ENCODE measurements at regions not wholly inside any gene's neighbourhood (a gene's known extent, or its start where the extent isn't known, plus 50 kb on each side); places are given as distances from the start of the nearest gene placed in this dataset.

- Histone ChIP-seq H3K4me2 (ENCODE audit: insufficient read depth in 1 of 2, low read depth in 2 of 2, low read length in 2 of 2) (no peak overlapping the region), H3K4me3 (ENCODE audit: extremely low read depth in 1 of 4, insufficient read depth in 2 of 4, low read depth in 3 of 4, low read length in 4 of 4) (no peak overlapping the region), H2BK5ac (ENCODE audit: low read depth, low read length) (no peak overlapping the region), H3K27me3 (replicated peaks in 1 of 4; ENCODE audit: control insufficient read depth in 3 of 4, extremely low read depth in 1 of 4, insufficient read depth in 3 of 4, low read length in 3 of 4) (no peaks in the 10 kb centered on the region), H4K5ac (ENCODE audit: insufficient read length, low read depth, low read length) (no peak overlapping the region), H3K9me3 (ENCODE audit: insufficient read depth in 2 of 2, low read depth in 1 of 2, low read length in 1 of 2) (peaks cover 0 to 3% of the 10 kb centered on the region in 2 experiments; a peak in 1 of 4 replicates), H4K8ac (ENCODE audit: extremely low read depth, insufficient read depth, low read length) (no peak overlapping the region), H3K27ac (ENCODE audit: low read depth, low read length) (no peak overlapping the region), H2AK5ac (ENCODE audit: low read depth, low read length) (no peak overlapping the region), H3K79me2 (ENCODE audit: control insufficient read depth in 1 of 2, insufficient read depth in 2 of 2, low read length in 2 of 2) (no peaks in the 10 kb centered on the region), H2AFZ (ENCODE audit: low read length) (no peak overlapping the region), H2BK15ac (ENCODE audit: low read length) (no peak overlapping the region), H3K23ac (ENCODE audit: insufficient read length) (no peak overlapping the region), H3K18ac (ENCODE audit: extremely low read depth, low read length) (no peak overlapping the region), H3K4me1 (replicated peaks in 1 of 4; ENCODE audit: control insufficient read depth in 3 of 4, insufficient read depth in 4 of 4, low read length in 3 of 4) (no peaks in the 10 kb centered on the region), H2BK20ac (ENCODE audit: low read length) (no peak overlapping the region), H3K36me3 (ENCODE audit: control insufficient read depth in 2 of 4, insufficient read depth in 4 of 4, low read length in 3 of 4) (no peaks in the 10 kb centered on the region), H3K23me2 (ENCODE audit: low read depth, low read length) (no peaks in the 10 kb centered on the region; the same call in 1 of the 2 replicates), H3K56ac (replicated peaks; ENCODE audit: insufficient read length, low read depth, low read length) (no peak overlapping the region), H3K79me1 (ENCODE audit: low read depth, low read length) (no peaks in the 10 kb centered on the region), H2BK12ac (ENCODE audit: low read depth, low read length) (no peak overlapping the region), H3K14ac (ENCODE audit: insufficient read length) (no peak overlapping the region), H3K9ac (replicated peaks in 1 of 4; ENCODE audit: extremely low read depth in 1 of 4, low read depth in 3 of 4, low read length in 3 of 4) (no peak overlapping the region), H4K20me1 (replicated peaks in 1 of 2; ENCODE audit: control insufficient read depth in 1 of 2, insufficient read depth in 2 of 2, low read length in 2 of 2) (no peaks in the 10 kb centered on the region), H4K91ac (replicated peaks; ENCODE audit: insufficient read length, low read length) (no peak overlapping the region), H2BK120ac (replicated peaks; ENCODE audit: low read depth, low read length) (no peak overlapping the region), H3K4ac (replicated peaks; ENCODE audit: insufficient read length, low read depth, low read length) (no peak overlapping the region)
- no peak for TF ChIP-seq BRCA1 (IDR thresholded peaks at IDR 0.05; ENCODE audit: low read depth, low read length)
- no peak for TF ChIP-seq ATF2 (IDR thresholded peaks at IDR 0.05; ENCODE audit: low read length)
- TF ChIP-seq NANOG (IDR thresholded peaks at IDR 0.05; ENCODE audit: insufficient read depth, low read depth, low read length, poor library complexity, severe bottlenecking) = no peak
- no peak for TF ChIP-seq RXRA (IDR thresholded peaks at IDR 0.05; ENCODE audit: insufficient read depth, low read depth, low read length)
- TF ChIP-seq CHD2 (IDR thresholded peaks at IDR 0.05; ENCODE audit: low read length) = no peak
- no peak for TF ChIP-seq MAX (IDR thresholded peaks at IDR 0.05)
- TF ChIP-seq GTF2F1 (IDR thresholded peaks at IDR 0.05; ENCODE audit: borderline replicate concordance, low read depth, low read length) = no peak
- FAIRE-seq (no peak), DNase-seq (ENCODE audit: low read depth in 1 of 2, low spot score in 2 of 2) (no peak)
- WGBS, 2 experiments (ENCODE audit: extremely low coverage in 1 of 2, insufficient coverage in 1 of 2, insufficient read length in 1 of 2, insufficient replicate concordance in 2 of 2, low coverage in 1 of 2, low lambda C conversion rate in 2 of 2, missing lambda C conversion rate in 1 of 2) = 93% methylated on average over 6 of the region's 6 CpGs; no CpG with 5 or more reads in 1 of the 2 experiments
- ChIA-PET CTCF (ENCODE audit: partially characterized antibody) (interaction anchor here (1.0 kb wide), 1 partner anchor 9 kb away, joined by 3 read pairs; no protein-coding TSS in a partner anchor), POLR2A (ENCODE audit: partially characterized antibody) (no interaction called here)
Measured at GRCh38 chr6:91879386-91879995, 1292.6 kb upstream of the MAP3K7 start.

Data from H1 (cell line).